Endothelial cell of umbilical vein (primary cell): ENCODE measurements at regions not wholly inside any gene's neighbourhood (a gene's known extent, or its start where the extent isn't known, plus 50 kb on each side); places are given as distances from the start of the nearest gene placed in this dataset.

ENCODE experiments used
- BruUV-seq: library from RNA; stranded (reverse); fragments of 400-500 nt; replicated peaks from 2 replicates; lab custom pipeline; 2021; lab: Mats Ljungman, UMichigan
- CTCF ChIA-PET: fragments of 300-600, 350-600 bp; sonication (Branson Sonifier 250); formaldehyde crosslinking; loops from one replicate; lab custom pipeline; 2021; ENCODE audit warnings: antibody characterized with exemption, inconsistent platforms; lab: Charles Lee
- POLR2A ChIA-PET: fragments of 300-600, 350-600 bp; sonication (Branson Sonifier 250); formaldehyde crosslinking; loops from one replicate; lab custom pipeline; 2021; ENCODE audit warnings: antibody characterized with exemption, inconsistent platforms; lab: Charles Lee
- DNase-seq: peaks from one replicate; pipeline ENCODE4 v3.0.0-alpha.2; 2011; ENCODE audit warnings: low read depth, low spot score
- FAIRE-seq: peaks from 2 replicates; lab custom pipeline; 2011; peaks lifted over from hg19 to GRCh38; lab: Jason Lieb, UNC
- H2AFZ ChIP-seq: 2 replicates; pipeline ENCODE4 v1.6.0; 2012; ENCODE audit warnings: low read depth, low read length, control low read depth, inconsistent platforms
- H3K27ac ChIP-seq: 2 replicates; pipeline ENCODE4 v1.5.1; 2011; ENCODE audit warnings: low read depth, mild to moderate bottlenecking, control low read depth, low read length, moderate library complexity; ENCODE audit not compliant: insufficient read depth
- H3K27me3 ChIP-seq, 2 experiments: 2 replicates each; pipeline versions ENCODE4 v1.6.0 to v1.6.1; 2011; ENCODE audit warnings: low read length in 2 of 2, mixed read lengths in 1 of 2; ENCODE audit not compliant: control insufficient read depth in 2 of 2, insufficient read depth in 2 of 2
- H3K36me3 ChIP-seq, 2 experiments: 2 replicates in 1 of 2; 3 replicates in 1 of 2; pipeline ENCODE4 v1.5.1; 2011; ENCODE audit warnings: low read length in 2 of 2, mild to moderate bottlenecking in 1 of 2, moderate library complexity in 1 of 2; ENCODE audit not compliant: control insufficient read depth in 2 of 2, insufficient read depth in 2 of 2; ENCODE audit errors: extremely low read depth in 1 of 2
- H3K4me1 ChIP-seq: 3 replicates; pipeline ENCODE4 v1.5.1; 2011; ENCODE audit warnings: mild to moderate bottlenecking, low read length; ENCODE audit not compliant: control insufficient read depth, insufficient read depth; ENCODE audit errors: extremely low read depth
- H3K4me2 ChIP-seq: 2 replicates; pipeline ENCODE4 v1.6.1; 2011; ENCODE audit warnings: low read length, control low read depth, mixed read lengths; ENCODE audit not compliant: insufficient read depth
- H3K4me3 ChIP-seq, 3 experiments: fragments of 200-600 bp in 1 of 3; sonication (generic), shearing (Covaris generic) in 1 of 3; replicated peaks in 1 of 3; 2 replicates each; pipeline ENCODE4 v1.5.1; 2011 to 2016; ENCODE audit warnings: control low read depth in 3 of 3, low read length in 3 of 3, mild to moderate bottlenecking in 2 of 3, inconsistent platforms in 1 of 3, low read depth in 1 of 3, moderate library complexity in 1 of 3; ENCODE audit not compliant: insufficient read depth in 1 of 3
- H3K79me2 ChIP-seq: 2 replicates; pipeline ENCODE4 v1.6.0; 2012; ENCODE audit warnings: low read length, inconsistent platforms; ENCODE audit not compliant: control insufficient read depth, insufficient read depth
- H3K9ac ChIP-seq: replicated peaks from 2 replicates; pipeline ENCODE3; 2011; ENCODE audit warnings: low read length, control low read depth; ENCODE audit not compliant: insufficient read depth; ENCODE audit errors: extremely low read depth
- H3K9me1 ChIP-seq: replicated peaks from 3 replicates; pipeline ENCODE4 v1.6.0; 2011; ENCODE audit warnings: mild to moderate bottlenecking, low read length; ENCODE audit not compliant: control insufficient read depth, insufficient read depth; ENCODE audit errors: extremely low read depth
- H3K9me3 ChIP-seq: replicated peaks from 2 replicates; pipeline ENCODE4 v1.5.1; 2012; ENCODE audit warnings: low read length, inconsistent platforms; ENCODE audit not compliant: control insufficient read depth, insufficient read depth
- H4K20me1 ChIP-seq: replicated peaks from 2 replicates; pipeline ENCODE3; 2011; ENCODE audit warnings: mild to moderate bottlenecking, low read length; ENCODE audit not compliant: control insufficient read depth, insufficient read depth; ENCODE audit errors: extremely low read depth
- EZH2 ChIP-seq: IDR thresholded peaks from 2 replicates; pipeline ENCODE4 v1.6.1; 2012; ENCODE audit warnings: borderline replicate concordance, low read depth, mild to moderate bottlenecking, moderate library complexity, low read length, inconsistent platforms; ENCODE audit not compliant: severe bottlenecking
- FOS ChIP-seq: IDR thresholded peaks from 2 replicates; pipeline ENCODE4 v1.6.1; 2011; ENCODE audit warnings: mild to moderate bottlenecking, low read length, moderate library complexity, borderline replicate concordance; ENCODE audit not compliant: insufficient read depth
- GATA2 ChIP-seq: IDR thresholded peaks from 2 replicates; pipeline ENCODE4 v1.7.0; 2011; ENCODE audit warnings: low read depth, mild to moderate bottlenecking, moderate library complexity, mixed read lengths, low read length; ENCODE audit not compliant: insufficient read length, insufficient read depth
- JUN ChIP-seq: IDR thresholded peaks from 2 replicates; pipeline ENCODE4 v1.6.1; 2011; ENCODE audit warnings: borderline replicate concordance, low read depth; ENCODE audit not compliant: insufficient read length, insufficient read depth
- MYC ChIP-seq: IDR thresholded peaks from one replicate; pipeline ENCODE4 v1.6.1; 2011; ENCODE audit warnings: mild to moderate bottlenecking, low read depth, low read length
- POLR2A ChIP-seq: IDR thresholded peaks from 2 replicates; pipeline ENCODE4 v1.6.1; 2012; ENCODE audit warnings: low read depth, mild to moderate bottlenecking, control low read depth, low read length
- POLR2AphosphoS5 ChIP-seq: IDR thresholded peaks from 2 replicates; pipeline ENCODE4 v1.6.1; 2012; ENCODE audit warnings: low read depth, mild to moderate bottlenecking, control low read depth, low read length, moderate library complexity; ENCODE audit not compliant: insufficient read depth
- dilution Hi-C: fragments of 300-500 bp; cut with MboI; formaldehyde crosslinking; loops from one replicate; pipeline ENCODE4 v1.15.0; 2019; ENCODE audit warnings: low sequenced_read_pairs; ENCODE audit not compliant: extremely low pct_ligation_motif_present
- intact Hi-C: fragments of 100-400 bp; cut with micrococcal nuclease; formaldehyde crosslinking; loops from one replicate; pipeline ENCODE4 v1.10.0; 2022
- TF ChIP-seq, protein P1 (sequence below), 2 donors: IDR thresholded peaks; 1 replicate in 1 of 2; 2 replicates in 1 of 2; pipeline ENCODE4 v1.5.1; 2011; ENCODE audit warnings: low read length in 2 of 2, mild to moderate bottlenecking in 2 of 2, moderate library complexity in 2 of 2, control low read depth in 1 of 2, inconsistent platforms in 1 of 2, low read depth in 1 of 2; ENCODE audit not compliant: insufficient read depth in 1 of 2; ENCODE audit errors: extremely low read depth in 1 of 2
- TF ChIP-seq, protein P2 (sequence below): IDR thresholded peaks from 2 replicates; pipeline ENCODE4 v1.6.1; 2011; ENCODE audit not compliant: insufficient read depth, insufficient read length

DNA sequence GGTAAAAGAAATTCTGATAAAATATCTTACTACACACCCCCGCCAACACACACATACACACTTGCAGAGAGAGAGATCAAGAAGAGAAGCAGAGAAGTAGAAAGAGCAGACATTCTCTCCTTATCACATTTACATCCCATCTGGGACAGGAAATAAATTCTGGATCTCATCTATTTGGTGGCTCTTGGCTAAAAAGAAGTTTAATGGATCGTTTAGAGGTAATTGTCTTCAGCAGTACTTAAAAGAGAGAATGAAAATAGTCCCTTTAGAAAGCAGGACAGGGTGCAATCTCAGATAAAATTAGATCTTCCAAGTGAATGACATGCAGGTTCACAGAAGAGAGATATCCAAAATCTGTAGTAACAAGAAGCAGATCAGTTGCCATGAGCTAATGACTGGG, 1392.5 kb downstream of the RAPGEF2 start:
- CTCF ChIA-PET: no interaction called here
- intact Hi-C loops: no loop called here
- FAIRE-seq: no peak

DNA sequence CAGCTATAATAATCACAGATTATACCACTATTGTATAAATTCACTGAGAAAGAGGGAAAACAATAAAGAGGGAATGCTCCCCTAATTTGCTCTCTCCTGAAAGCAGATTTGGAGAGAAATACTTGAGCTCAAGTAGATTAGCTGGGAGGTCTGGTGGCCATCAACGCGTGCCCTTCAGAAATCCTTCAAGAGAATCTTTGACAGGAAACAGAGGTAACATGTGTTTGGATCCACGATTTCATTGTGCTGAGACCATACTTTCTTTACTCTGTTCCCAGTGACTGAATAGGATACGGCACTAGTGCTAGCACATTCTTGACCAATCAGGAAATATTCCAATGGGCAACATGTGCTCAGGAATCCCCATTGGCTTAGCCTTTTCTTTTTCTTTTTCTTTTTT, 1395.3 kb downstream of the RAPGEF2 start:
- Histone ChIP-seq H2AFZ (no peak overlapping the region), H3K4me3 (no peak overlapping the region), H4K20me1 (no peaks in the 10 kb centered on the region), H3K9me3 (peaks cover 4% of the 10 kb centered on the region), H3K4me2 (no peak overlapping the region), H3K27me3 (no peaks in the 10 kb centered on the region), H3K27ac (no peak overlapping the region), H3K9ac (no peak overlapping the region), H3K36me3 (no peaks in the 10 kb centered on the region), H3K79me2 (no peaks in the 10 kb centered on the region), H3K4me1 (no peaks in the 10 kb centered on the region), H3K9me1 (no peaks in the 10 kb centered on the region)
- no TSS peak for BruUV-seq
- TF ChIP-seq GATA2 (no peak), MYC (no peak), JUN (no peak), EZH2 (no peak), FOS (no peak), POLR2A (no peak), POLR2AphosphoS5 (no peak)
- TF ChIP-seq, protein P1, sequence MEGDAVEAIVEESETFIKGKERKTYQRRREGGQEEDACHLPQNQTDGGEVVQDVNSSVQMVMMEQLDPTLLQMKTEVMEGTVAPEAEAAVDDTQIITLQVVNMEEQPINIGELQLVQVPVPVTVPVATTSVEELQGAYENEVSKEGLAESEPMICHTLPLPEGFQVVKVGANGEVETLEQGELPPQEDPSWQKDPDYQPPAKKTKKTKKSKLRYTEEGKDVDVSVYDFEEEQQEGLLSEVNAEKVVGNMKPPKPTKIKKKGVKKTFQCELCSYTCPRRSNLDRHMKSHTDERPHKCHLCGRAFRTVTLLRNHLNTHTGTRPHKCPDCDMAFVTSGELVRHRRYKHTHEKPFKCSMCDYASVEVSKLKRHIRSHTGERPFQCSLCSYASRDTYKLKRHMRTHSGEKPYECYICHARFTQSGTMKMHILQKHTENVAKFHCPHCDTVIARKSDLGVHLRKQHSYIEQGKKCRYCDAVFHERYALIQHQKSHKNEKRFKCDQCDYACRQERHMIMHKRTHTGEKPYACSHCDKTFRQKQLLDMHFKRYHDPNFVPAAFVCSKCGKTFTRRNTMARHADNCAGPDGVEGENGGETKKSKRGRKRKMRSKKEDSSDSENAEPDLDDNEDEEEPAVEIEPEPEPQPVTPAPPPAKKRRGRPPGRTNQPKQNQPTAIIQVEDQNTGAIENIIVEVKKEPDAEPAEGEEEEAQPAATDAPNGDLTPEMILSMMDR (IDR thresholded peaks at IDR 0.05; ENCODE audit: extremely low read depth in 1 of 2, insufficient read depth in 1 of 2, low read depth in 1 of 2, low read length in 2 of 2): no peak
- TF ChIP-seq, protein P2, sequence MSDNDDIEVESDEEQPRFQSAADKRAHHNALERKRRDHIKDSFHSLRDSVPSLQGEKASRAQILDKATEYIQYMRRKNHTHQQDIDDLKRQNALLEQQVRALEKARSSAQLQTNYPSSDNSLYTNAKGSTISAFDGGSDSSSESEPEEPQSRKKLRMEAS: no peak
- intact Hi-C loops (no loop called here), dilution Hi-C loops (no loop called here)
- DNase-seq (no peak), FAIRE-seq (no peak)
- CTCF ChIA-PET: no interaction called here
- POLR2A ChIA-PET: no interaction called here

More for the DNA sequence above, 1392.5 kb downstream of the RAPGEF2 start:
- Histone ChIP-seq H3K4me2 (no peak overlapping the region), H3K36me3 (no peaks in the 10 kb centered on the region), H2AFZ (no peak overlapping the region), H3K4me3 (no peak overlapping the region), H3K79me2 (no peaks in the 10 kb centered on the region), H3K9me1 (no peaks in the 10 kb centered on the region), H4K20me1 (no peaks in the 10 kb centered on the region), H3K9me3 (peaks cover 4% of the 10 kb centered on the region), H3K4me1 (no peaks in the 10 kb centered on the region), H3K27me3 (no peaks in the 10 kb centered on the region), H3K27ac (no peak overlapping the region), H3K9ac (no peak overlapping the region)
- dilution Hi-C loops: no loop called here
- POLR2A ChIA-PET: no interaction called here
- TF ChIP-seq, protein P1 (IDR thresholded peaks at IDR 0.05; ENCODE audit: extremely low read depth in 1 of 2, insufficient read depth in 1 of 2, low read depth in 1 of 2, low read length in 2 of 2): no peak
- TF ChIP-seq GATA2: no peak
- DNase-seq: no peak
- no TSS peak for BruUV-seq
